OCI-LY3 (cell line): ENCODE measurements at regions not wholly inside any gene's neighbourhood (a gene's known extent, or its start where the extent isn't known, plus 50 kb on each side); places are given as distances from the start of the nearest gene placed in this dataset.

Experiments used
- H2AFZ ChIP-seq: fragments of 200-600, 300-600 bp; shearing (Covaris generic); 2 replicates; pipeline ENCODE4 v1.6.0; 2014; ENCODE audit warnings: antibody characterized with exemption, low read depth, low read length
- H3K27ac ChIP-seq: fragments of 200-600, 300-600 bp; sonication (generic); 2 replicates; pipeline ENCODE4 v1.5.1; 2014; ENCODE audit warnings: mild to moderate bottlenecking, low read length, moderate library complexity, mixed read lengths
- H3K27me3 ChIP-seq: fragments of 200-600, 300-600 bp; sonication (generic); 2 replicates; pipeline ENCODE4 v1.6.1; 2014; ENCODE audit warnings: low read depth, low read length, mixed read lengths
- H3K36me3 ChIP-seq: fragments of 200-600, 300-600 bp; sonication (generic); replicated peaks from 2 replicates; pipeline ENCODE3; 2014; ENCODE audit warnings: low read depth, low read length, mixed read lengths
- H3K4me1 ChIP-seq: fragments of 300-600, 200-600 bp; sonication (generic); 2 replicates; pipeline ENCODE4 v1.6.1; 2014; ENCODE audit warnings: low read length, mixed read lengths
- H3K4me2 ChIP-seq: fragments of 200-600, 300-600 bp; sonication (generic); 2 replicates; pipeline ENCODE4 v1.6.1; 2014; ENCODE audit warnings: low read length, mixed read lengths
- H3K4me3 ChIP-seq: fragments of 300-600, 200-600 bp; sonication (generic); 2 replicates; pipeline ENCODE4 v1.5.1; 2014; ENCODE audit warnings: antibody characterized with exemption, mild to moderate bottlenecking, low read length, moderate library complexity
- H3K79me2 ChIP-seq: fragments of 300-600, 200-600 bp; shearing (Covaris generic); 2 replicates; pipeline ENCODE4 v1.6.1; 2014; ENCODE audit warnings: mild to moderate bottlenecking, low read length, mixed read lengths
- H3K9ac ChIP-seq: fragments of 300-600, 200-600 bp; shearing (Covaris generic); 2 replicates; pipeline ENCODE4 v1.6.0; 2014; ENCODE audit warnings: mild to moderate bottlenecking, low read length, moderate library complexity
- H3K9me3 ChIP-seq: fragments of 200-600, 300-600 bp; shearing (Covaris generic); 2 replicates; pipeline ENCODE4 v1.6.1; 2014; ENCODE audit warnings: low read length, mixed read lengths; ENCODE audit not compliant: insufficient read depth
- H4K20me1 ChIP-seq: fragments of 200-600, 300-600 bp; sonication (generic); 2 replicates; pipeline ENCODE4 v1.6.1; 2016; ENCODE audit warnings: low read length, mixed read lengths; ENCODE audit not compliant: insufficient read depth
- CTCF ChIP-seq: fragments of 200-600, 300-600 bp; sonication (generic); IDR thresholded peaks from 2 replicates; pipeline ENCODE4 v1.5.1; 2014; ENCODE audit warnings: antibody characterized with exemption, low read length, low read depth
- EZH2phosphoT487 ChIP-seq: fragments of 200-600 bp; shearing (Covaris generic); IDR thresholded peaks from 2 replicates; pipeline ENCODE4 v1.6.1; 2018; ENCODE audit warnings: antibody characterized with exemption, mixed run types, low read depth

- no peak overlapping the region for H3K27ac ChIP-seq
- H3K36me3 ChIP-seq: no peaks in the 10 kb centered on the region
- no peak for TF ChIP-seq EZH2phosphoT487
- no peak for TF ChIP-seq CTCF
- H4K20me1 ChIP-seq: no peaks in the 10 kb centered on the region
- H3K4me2 ChIP-seq: no peak overlapping the region
- no peak overlapping the region for H2AFZ ChIP-seq
- H3K79me2 ChIP-seq: no peaks in the 10 kb centered on the region
- no peak overlapping the region for H3K9ac ChIP-seq
- H3K4me3 ChIP-seq: no peak overlapping the region
- peaks cover 21% of the 10 kb centered on the region for H3K27me3 ChIP-seq
- H3K9me3 ChIP-seq: no peaks in the 10 kb centered on the region
- no peaks in the 10 kb centered on the region for H3K4me1 ChIP-seq
Measured at GRCh38 chr18:67347438-67347837, 169.1 kb downstream of the DSEL start.

GRCh38 chr18:67342159-67342558, 174.4 kb downstream of the DSEL start:
- H3K27ac ChIP-seq: no peak overlapping the region
- no peaks in the 10 kb centered on the region for H4K20me1 ChIP-seq
- peaks cover 4% of the 10 kb centered on the region for H3K4me1 ChIP-seq
- H3K4me2 ChIP-seq: no peak overlapping the region
- no peak overlapping the region for H2AFZ ChIP-seq
- H3K36me3 ChIP-seq: peaks cover 3% of the 10 kb centered on the region
- no peak overlapping the region for H3K4me3 ChIP-seq
- H3K79me2 ChIP-seq: no peaks in the 10 kb centered on the region
- no peak overlapping the region for H3K9ac ChIP-seq
- H3K9me3 ChIP-seq: 0 out of 2 replicates have a peak, but pooled peaks cover 4% of the 10 kb centered on the region
- H3K27me3 ChIP-seq: peaks cover 21% of the 10 kb centered on the region
- TF ChIP-seq CTCF (no peak), EZH2phosphoT487 (no peak)

GRCh38 chr18:67337696-67338095, 178.8 kb downstream of the DSEL start:
- TF ChIP-seq EZH2phosphoT487: no peak
- TF ChIP-seq CTCF: no peak
- no peak overlapping the region for H3K27ac ChIP-seq
- peaks cover 4% of the 10 kb centered on the region for H3K4me1 ChIP-seq
- 0 out of 2 replicates have a peak, but pooled peaks cover 4% of the 10 kb centered on the region for H3K9me3 ChIP-seq
- H3K9ac ChIP-seq: no peak overlapping the region
- peaks cover 3% of the 10 kb centered on the region for H3K36me3 ChIP-seq
- no peak overlapping the region for H3K4me2 ChIP-seq
- no peaks in the 10 kb centered on the region for H4K20me1 ChIP-seq
- no peaks in the 10 kb centered on the region for H3K79me2 ChIP-seq
- no peak overlapping the region for H2AFZ ChIP-seq
- H3K27me3 ChIP-seq: peaks cover 6% of the 10 kb centered on the region; the same call in 1 of the 2 replicates
- H3K4me3 ChIP-seq: no peak overlapping the region

- Histone ChIP-seq H3K4me1 (no peaks in the 10 kb centered on the region), H3K79me2 (no peaks in the 10 kb centered on the region), H4K20me1 (no peaks in the 10 kb centered on the region), H3K4me2 (no peak overlapping the region), H3K9me3 (no peaks in the 10 kb centered on the region), H3K9ac (no peak overlapping the region), H2AFZ (no peak overlapping the region), H3K36me3 (no peaks in the 10 kb centered on the region), H3K27ac (no peak overlapping the region), H3K27me3 (no peaks in the 10 kb centered on the region), H3K4me3 (no peak overlapping the region)
- TF ChIP-seq EZH2phosphoT487 (no peak), CTCF (no peak)
Measured at GRCh38 chr18:67331857-67332256, 184.7 kb downstream of the DSEL start.
